ENCODE measurements at regions not wholly inside any gene's neighbourhood (a gene's known extent, or its start where the extent isn't known, plus 50 kb on each side); places are given as distances from the start of the nearest gene placed in this dataset.

- Mint-ChIP-seq H3K9me3 (no peaks in the 10 kb centered on the region), H3K27ac (no peak overlapping the region), H3K27me3 (ENCODE audit: low read depth) (no peaks in the 10 kb centered on the region), H3K4me1 (no peaks in the 10 kb centered on the region), H3K4me3 (no peak overlapping the region), H3K36me3 (ENCODE audit: low read depth) (no peaks in the 10 kb centered on the region)
- no peak for TF ChIP-seq CTCF (IDR thresholded peaks at IDR 0.05; ENCODE audit: unreplicated experiment in 3 of 3)
Observed at GRCh38 chr13:106139942-106140341, 395.5 kb downstream of the EFNB2 start.

- no peak for TF ChIP-seq CTCF (IDR thresholded peaks at IDR 0.05; ENCODE audit: unreplicated experiment in 3 of 3)
- no peaks in the 10 kb centered on the region for H3K4me1 Mint-ChIP-seq
- peaks cover 3% of the 10 kb centered on the region for H3K9me3 Mint-ChIP-seq
- H3K27ac Mint-ChIP-seq: no peak overlapping the region
- H3K4me3 Mint-ChIP-seq: no peak overlapping the region
- no peaks in the 10 kb centered on the region for H3K36me3 Mint-ChIP-seq (ENCODE audit: low read depth)
- H3K27me3 Mint-ChIP-seq (ENCODE audit: low read depth): no peaks in the 10 kb centered on the region
Observed at GRCh38 chr13:106139377-106139776, 396.1 kb downstream of the EFNB2 start.

- Mint-ChIP-seq H3K36me3 (ENCODE audit: low read depth) (no peaks in the 10 kb centered on the region), H3K4me3 (no peak overlapping the region), H3K27ac (no peak overlapping the region), H3K4me1 (no peaks in the 10 kb centered on the region), H3K9me3 (peaks cover 9% of the 10 kb centered on the region), H3K27me3 (ENCODE audit: low read depth) (no peaks in the 10 kb centered on the region)
- TF ChIP-seq CTCF (IDR thresholded peaks at IDR 0.05; ENCODE audit: unreplicated experiment in 3 of 3): no peak
Observed at GRCh38 chr13:106138620-106139019, 396.8 kb downstream of the EFNB2 start.

- H3K27ac Mint-ChIP-seq: no peak overlapping the region
- TF ChIP-seq CTCF (IDR thresholded peaks at IDR 0.05; ENCODE audit: unreplicated experiment in 3 of 3): no peak
- no peaks in the 10 kb centered on the region for H3K27me3 Mint-ChIP-seq (ENCODE audit: low read depth)
- no peak overlapping the region for H3K4me3 Mint-ChIP-seq
- H3K4me1 Mint-ChIP-seq: no peaks in the 10 kb centered on the region
- H3K36me3 Mint-ChIP-seq (ENCODE audit: low read depth): peaks cover 7% of the 10 kb centered on the region
- peaks cover 27% of the 10 kb centered on the region for H3K9me3 Mint-ChIP-seq
Observed at GRCh38 chr13:106133025-106133424, 402.4 kb downstream of the EFNB2 start.

GRCh38 chr13:106132216-106132615, 403.2 kb downstream of the EFNB2 start:
- Mint-ChIP-seq H3K9me3 (peaks cover 27% of the 10 kb centered on the region), H3K4me3 (no peak overlapping the region), H3K27me3 (ENCODE audit: low read depth) (no peaks in the 10 kb centered on the region), H3K27ac (no peak overlapping the region), H3K36me3 (ENCODE audit: low read depth) (peaks cover 7% of the 10 kb centered on the region), H3K4me1 (no peaks in the 10 kb centered on the region)
- TF ChIP-seq CTCF (IDR thresholded peaks at IDR 0.05; ENCODE audit: unreplicated experiment in 3 of 3): no peak

- Mint-ChIP-seq H3K4me1 (no peaks in the 10 kb centered on the region), H3K9me3 (peaks cover 27% of the 10 kb centered on the region), H3K27me3 (ENCODE audit: low read depth) (no peaks in the 10 kb centered on the region), H3K4me3 (no peak overlapping the region), H3K27ac (no peak overlapping the region), H3K36me3 (ENCODE audit: low read depth) (peaks cover 7% of the 10 kb centered on the region)
- TF ChIP-seq CTCF (IDR thresholded peaks at IDR 0.05; ENCODE audit: unreplicated experiment in 3 of 3): no peak
Observed at GRCh38 chr13:106129993-106130392, 405.5 kb downstream of the EFNB2 start.
